H1 (cell line): ENCODE measurements at regions not wholly inside any gene's neighbourhood (a gene's known extent, or its start where the extent isn't known, plus 50 kb on each side); places are given as distances from the start of the nearest gene placed in this dataset.

Source experiments
- CTCF ChIA-PET: fragments of 300-600 bp; sonication (Branson Sonifier 250); formaldehyde crosslinking; loops from one replicate; lab custom pipeline; 2021; ENCODE audit not compliant: partially characterized antibody; lab: Charles Lee
- POLR2A ChIA-PET: fragments of 300-600 bp; sonication (Branson Sonifier 250); formaldehyde crosslinking; loops from one replicate; lab custom pipeline; 2021; ENCODE audit warnings: inconsistent platforms; ENCODE audit not compliant: partially characterized antibody; lab: Charles Lee
- DNase-seq, 2 experiments: peaks; one replicate each; pipeline versions ENCODE4 v3.0.0 to v3.0.0-alpha.2; 2010 to 2022; ENCODE audit warnings: low spot score in 2 of 2, low read depth in 1 of 2, mixed read lengths in 1 of 2
- FAIRE-seq: peaks from 2 replicates; lab custom pipeline; 2011; peaks lifted over from hg19 to GRCh38; lab: Jason Lieb, UNC
- H2AFZ ChIP-seq: 2 replicates; pipeline ENCODE4 v1.8.1; 2012; ENCODE audit warnings: low read length, inconsistent platforms
- H2AK5ac ChIP-seq: 2 replicates; pipeline ENCODE4 v1.6.1; 2013; ENCODE audit warnings: low read depth, low read length
- H2BK120ac ChIP-seq: replicated peaks from 2 replicates; pipeline ENCODE3; 2013; ENCODE audit warnings: low read depth, low read length, inconsistent platforms
- H2BK12ac ChIP-seq: 2 replicates; pipeline ENCODE4 v1.6.1; 2013; ENCODE audit warnings: low read depth, low read length
- H2BK15ac ChIP-seq: 2 replicates; pipeline ENCODE4 v1.6.1; 2013; ENCODE audit warnings: low read length
- H2BK20ac ChIP-seq: 2 replicates; pipeline ENCODE4 v1.6.1; 2013; ENCODE audit warnings: low read length
- H2BK5ac ChIP-seq: 2 replicates; pipeline ENCODE4 v1.6.1; 2013; ENCODE audit warnings: low read depth, low read length
- H3K14ac ChIP-seq: 2 replicates; pipeline ENCODE4 v1.6.1; 2013; ENCODE audit warnings: inconsistent platforms; ENCODE audit not compliant: insufficient read length
- H3K18ac ChIP-seq: 2 replicates; pipeline ENCODE4 v1.6.1; 2013; ENCODE audit warnings: low read length; ENCODE audit errors: extremely low read depth
- H3K23ac ChIP-seq: 2 replicates; pipeline ENCODE4 v1.6.1; 2013; ENCODE audit warnings: inconsistent platforms; ENCODE audit not compliant: insufficient read length
- H3K23me2 ChIP-seq: 2 replicates; pipeline ENCODE4 v1.6.1; 2013; ENCODE audit warnings: low read depth, low read length
- H3K27ac ChIP-seq: 2 replicates; pipeline ENCODE4 v1.6.1; 2011; ENCODE audit warnings: low read depth, low read length, inconsistent platforms
- H3K27me3 ChIP-seq, 4 experiments: replicated peaks in 1 of 4; 1 replicate in 1 of 4; 2 replicates in 3 of 4; pipeline versions ENCODE4 v1.6.1 to v1.8.1; 2011 to 2013; ENCODE audit warnings: low read length in 3 of 4, mild to moderate bottlenecking in 3 of 4, inconsistent platforms in 2 of 4, mixed read lengths in 2 of 4, moderate library complexity in 1 of 4; ENCODE audit not compliant: control insufficient read depth in 3 of 4, insufficient read depth in 3 of 4; ENCODE audit errors: extremely low read depth in 1 of 4
- H3K36me3 ChIP-seq, 4 experiments: 2 replicates each; pipeline versions ENCODE4 v1.6.1 to v1.8.1; 2011 to 2013; ENCODE audit warnings: mild to moderate bottlenecking in 4 of 4, low read length in 3 of 4, moderate library complexity in 2 of 4, control low read depth in 1 of 4, inconsistent platforms in 1 of 4; ENCODE audit not compliant: insufficient read depth in 4 of 4, control insufficient read depth in 2 of 4
- H3K4ac ChIP-seq: replicated peaks from 2 replicates; pipeline ENCODE3; 2013; ENCODE audit warnings: low read length, low read depth, mixed read lengths, inconsistent platforms; ENCODE audit not compliant: insufficient read length
- H3K4me1 ChIP-seq, 4 experiments: replicated peaks in 1 of 4; 1 replicate in 1 of 4; 2 replicates in 3 of 4; pipeline versions ENCODE4 v1.6.1 to v1.8.1; 2011 to 2013; ENCODE audit warnings: low read length in 3 of 4, inconsistent platforms in 2 of 4, mixed read lengths in 1 of 4; ENCODE audit not compliant: insufficient read depth in 4 of 4, control insufficient read depth in 3 of 4
- H3K4me2 ChIP-seq, 2 experiments: 2 replicates each; pipeline versions ENCODE4 v1.6.1 to v1.8.1; 2011 to 2013; ENCODE audit warnings: low read depth in 2 of 2, low read length in 2 of 2, control low read depth in 1 of 2, inconsistent platforms in 1 of 2, mild to moderate bottlenecking in 1 of 2; ENCODE audit not compliant: insufficient read depth in 1 of 2
- H3K4me3 ChIP-seq, 4 experiments: fragments of 200-600, 300-600 bp in 1 of 4; sonication (generic), shearing (Covaris generic), sonication (Bioruptor Twin) in 1 of 4; 2 replicates each; pipeline versions ENCODE4 v1.5.1 to v1.8.1; 2011 to 2016; ENCODE audit warnings: low read length in 4 of 4, low read depth in 3 of 4, control low read depth in 2 of 4, inconsistent platforms in 2 of 4, mild to moderate bottlenecking in 2 of 4, mixed read lengths in 1 of 4, moderate library complexity in 1 of 4; ENCODE audit not compliant: insufficient read depth in 2 of 4; ENCODE audit errors: extremely low read depth in 1 of 4
- H3K56ac ChIP-seq: replicated peaks from 2 replicates; pipeline ENCODE3; 2013; ENCODE audit warnings: low read depth, mild to moderate bottlenecking, mixed read lengths, low read length, inconsistent platforms; ENCODE audit not compliant: insufficient read length
- H3K79me1 ChIP-seq: 2 replicates; pipeline ENCODE4 v1.6.1; 2013; ENCODE audit warnings: low read depth, low read length, control low read depth
- H3K79me2 ChIP-seq, 2 experiments: 2 replicates each; pipeline versions ENCODE4 v1.6.1 to v1.8.1; 2012 to 2013; ENCODE audit warnings: low read length in 2 of 2, mild to moderate bottlenecking in 2 of 2, inconsistent platforms in 1 of 2; ENCODE audit not compliant: insufficient read depth in 2 of 2, control insufficient read depth in 1 of 2
- H3K9ac ChIP-seq, 4 experiments: replicated peaks in 1 of 4; 1 replicate in 1 of 4; 2 replicates in 3 of 4; pipeline versions ENCODE4 v1.6.1 to v1.8.1; 2011 to 2013; ENCODE audit warnings: low read depth in 3 of 4, low read length in 3 of 4, control low read depth in 2 of 4, mild to moderate bottlenecking in 2 of 4, moderate library complexity in 2 of 4, inconsistent platforms in 1 of 4; ENCODE audit errors: extremely low read depth in 1 of 4
- H3K9me3 ChIP-seq, 2 experiments: 2 replicates each; pipeline versions ENCODE4 v1.6.1 to v1.8.1; 2012 to 2013; ENCODE audit warnings: mild to moderate bottlenecking in 2 of 2, moderate library complexity in 2 of 2, control low read depth in 1 of 2, inconsistent platforms in 1 of 2, low read depth in 1 of 2, low read length in 1 of 2, mixed read lengths in 1 of 2; ENCODE audit not compliant: insufficient read depth in 2 of 2
- H4K20me1 ChIP-seq, 2 experiments: replicated peaks in 1 of 2; 2 replicates each; pipeline versions ENCODE3 to v1.8.1; 2011 to 2013; ENCODE audit warnings: inconsistent platforms in 2 of 2, low read length in 2 of 2, mild to moderate bottlenecking in 1 of 2; ENCODE audit not compliant: insufficient read depth in 2 of 2, control insufficient read depth in 1 of 2
- H4K5ac ChIP-seq: 2 replicates; pipeline ENCODE4 v1.6.1; 2013; ENCODE audit warnings: low read length, low read depth, mixed read lengths, inconsistent platforms; ENCODE audit not compliant: insufficient read length
- H4K8ac ChIP-seq: 2 replicates; pipeline ENCODE4 v1.8.0; 2013; ENCODE audit warnings: mild to moderate bottlenecking, moderate library complexity, low read length, inconsistent platforms; ENCODE audit not compliant: insufficient read depth; ENCODE audit errors: extremely low read depth
- H4K91ac ChIP-seq: replicated peaks from 2 replicates; pipeline ENCODE3; 2013; ENCODE audit warnings: low read length, mixed read lengths, inconsistent platforms; ENCODE audit not compliant: insufficient read length
- CEBPB ChIP-seq: IDR thresholded peaks from 2 replicates; pipeline ENCODE4 v1.6.1; 2012; ENCODE audit warnings: low read depth, low read length
- CHD2 ChIP-seq: IDR thresholded peaks from 2 replicates; pipeline ENCODE4 v1.6.1; 2012; ENCODE audit warnings: low read length, improper control_type of control experiment
- CREB1 ChIP-seq: IDR thresholded peaks from 2 replicates; pipeline ENCODE4 v1.6.1; 2012; ENCODE audit warnings: inconsistent platforms
- GABPA ChIP-seq: IDR thresholded peaks from 2 replicates; pipeline ENCODE4 v1.6.1; 2011; ENCODE audit warnings: mild to moderate bottlenecking, low read length, moderate library complexity, borderline replicate concordance; ENCODE audit not compliant: insufficient read depth
- GTF2F1 ChIP-seq: IDR thresholded peaks from 2 replicates; pipeline ENCODE4 v1.6.1; 2012; ENCODE audit warnings: low read depth, low read length, improper control_type of control experiment, borderline replicate concordance
- KDM4A ChIP-seq: IDR thresholded peaks from one replicate; pipeline ENCODE4 v1.7.1; 2012; ENCODE audit warnings: low read depth, mild to moderate bottlenecking, moderate library complexity, low read length, inconsistent platforms; ENCODE audit not compliant: severe bottlenecking
- MAFK ChIP-seq: IDR thresholded peaks from 2 replicates; pipeline ENCODE4 v1.6.1; 2012; ENCODE audit warnings: low read depth, mild to moderate bottlenecking, improper control_type of control experiment, low read length
- SAP30 ChIP-seq: fragments of 300-600 bp; sonication (generic); IDR thresholded peaks from 2 replicates; pipeline ENCODE4 v1.7.1; 2012; ENCODE audit warnings: low read length, moderate library complexity, mild to moderate bottlenecking, inconsistent platforms; ENCODE audit not compliant: insufficient read depth, insufficient replicate concordance
- SP1 ChIP-seq: IDR thresholded peaks from 2 replicates; pipeline ENCODE4 v1.6.1; 2011; ENCODE audit warnings: low read depth, low read length
- SP2 ChIP-seq: IDR thresholded peaks from 2 replicates; pipeline ENCODE4 v1.6.1; 2012; ENCODE audit warnings: mild to moderate bottlenecking, low read length, inconsistent platforms
- YY1 ChIP-seq: IDR thresholded peaks from 2 replicates; pipeline ENCODE4 v1.6.1; 2011; ENCODE audit warnings: low read depth, mild to moderate bottlenecking, low read length
- ZNF274 ChIP-seq: IDR thresholded peaks from 2 replicates; pipeline ENCODE4 v1.7.0; 2012; ENCODE audit warnings: low read length, borderline replicate concordance; ENCODE audit errors: extremely low read depth
- WGBS, 2 experiments: shearing (Covaris generic) in 1 of 2; methylation state at CpG; one replicate each; pipeline versions ENCODE4 v1.1.6 to v1.1.7; 2013 to 2015; ENCODE audit warnings: low lambda C conversion rate in 2 of 2, mixed read lengths in 2 of 2, inconsistent platforms in 1 of 2, low coverage in 1 of 2, missing lambda C conversion rate in 1 of 2; ENCODE audit not compliant: insufficient replicate concordance in 2 of 2, insufficient coverage in 1 of 2, insufficient read length in 1 of 2; ENCODE audit errors: extremely low coverage in 1 of 2, missing lambda C conversion rate in 1 of 2; 5-methylcytosine and 5-hydroxymethylcytosine counted together

DNA sequence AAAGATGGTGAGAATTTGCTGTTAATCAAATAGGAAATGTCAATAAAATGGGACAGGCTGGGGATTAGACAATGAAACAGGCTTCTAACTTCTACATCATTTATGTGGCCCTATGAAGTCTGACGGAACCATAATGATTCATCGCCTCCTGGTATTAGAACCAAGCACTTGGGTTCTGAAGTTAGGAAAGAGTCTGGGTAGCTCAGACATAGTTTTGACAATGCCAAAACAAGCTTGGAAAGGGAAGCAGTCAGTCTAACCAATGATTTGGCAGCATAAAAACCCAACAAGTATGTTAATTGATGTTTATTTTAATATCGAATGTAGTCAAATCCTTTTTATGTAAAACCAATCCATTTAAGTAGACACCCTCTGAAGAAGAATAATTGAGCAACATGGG lies 160.8 kb upstream of the RSPO3 start:
- Histone ChIP-seq H3K79me2 (no peaks in the 10 kb centered on the region), H3K4me2 (no peak overlapping the region), H3K4ac (no peak overlapping the region), H3K9me3 (no peaks in the 10 kb centered on the region), H2AK5ac (no peak overlapping the region), H3K18ac (no peak overlapping the region), H3K36me3 (no peaks in the 10 kb centered on the region), H3K27ac (no peak overlapping the region), H3K4me3 (no peak overlapping the region), H2BK15ac (no peak overlapping the region), H3K4me1 (no peaks in the 10 kb centered on the region), H3K79me1 (no peaks in the 10 kb centered on the region), H3K23ac (no peak overlapping the region), H3K23me2 (no peaks in the 10 kb centered on the region), H2BK120ac (no peak overlapping the region), H3K56ac (no peak overlapping the region), H3K14ac (no peak overlapping the region), H4K8ac (no peak overlapping the region), H2AFZ (no peak overlapping the region), H2BK12ac (no peak overlapping the region), H3K9ac (no peak overlapping the region), H4K20me1 (no peaks in the 10 kb centered on the region), H4K91ac (no peak overlapping the region), H4K5ac (no peak overlapping the region), H2BK5ac (no peak overlapping the region), H3K27me3 (no peaks in the 10 kb centered on the region), H2BK20ac (no peak overlapping the region)
- ChIA-PET CTCF (interaction anchor here (0.6 to 2.5 kb wide), 2 partner anchors 17 to 386 kb away, joined by 3 to 6 read pairs; no protein-coding TSS in a partner anchor), POLR2A (no interaction called here)
- no peak for TF ChIP-seq SAP30
- no peak for TF ChIP-seq CREB1
- TF ChIP-seq GABPA = no peak
- no peak for TF ChIP-seq MAFK
- no peak for TF ChIP-seq KDM4A
- TF ChIP-seq CHD2 = no peak
- no peak for TF ChIP-seq CEBPB
- TF ChIP-seq YY1 = no peak
- no peak for TF ChIP-seq ZNF274
- TF ChIP-seq GTF2F1 = no peak
- no peak for TF ChIP-seq SP1
- TF ChIP-seq SP2 = no peak
- 95% methylated on average over 3 of the region's 3 CpGs; no CpG with 5 or more reads in 1 of the 2 experiments for WGBS, 2 experiments
- FAIRE-seq = no peak
- no peak for DNase-seq
